ENCODE measurements at regions not wholly inside any gene's neighbourhood (a gene's known extent, or its start where the extent isn't known, plus 50 kb on each side); places are given as distances from the start of the nearest gene placed in this dataset.
A peak's percentile ranks its signal among the peaks of the same experiment; 100 is the strongest.
"Not testable (repeated sequence)": the region's sequence is repeated elsewhere in the genome, so short reads cannot be mapped to it uniquely, and the experiment has no call there.

DNA sequence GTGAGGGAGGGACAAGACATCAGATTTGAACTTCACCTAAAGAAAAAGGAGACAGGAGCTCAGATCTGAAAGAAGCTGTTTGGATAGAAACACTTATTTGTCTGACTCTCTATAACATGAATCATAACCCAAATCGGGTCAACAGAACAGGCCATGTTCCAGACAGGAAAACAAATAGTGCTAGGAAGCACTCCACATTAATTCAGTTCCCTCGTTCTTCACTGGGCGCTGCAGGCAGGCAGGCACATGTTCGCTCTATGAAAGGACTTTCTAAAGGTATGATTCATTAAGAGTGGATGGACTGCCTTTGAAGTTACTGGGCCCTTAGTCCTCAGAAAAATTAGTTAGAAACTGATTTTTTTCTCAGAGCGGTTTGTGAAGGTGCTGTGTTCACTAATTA, 137.5 kb upstream of the TRPC6 start:
- TF ChIP-seq, protein P1, sequence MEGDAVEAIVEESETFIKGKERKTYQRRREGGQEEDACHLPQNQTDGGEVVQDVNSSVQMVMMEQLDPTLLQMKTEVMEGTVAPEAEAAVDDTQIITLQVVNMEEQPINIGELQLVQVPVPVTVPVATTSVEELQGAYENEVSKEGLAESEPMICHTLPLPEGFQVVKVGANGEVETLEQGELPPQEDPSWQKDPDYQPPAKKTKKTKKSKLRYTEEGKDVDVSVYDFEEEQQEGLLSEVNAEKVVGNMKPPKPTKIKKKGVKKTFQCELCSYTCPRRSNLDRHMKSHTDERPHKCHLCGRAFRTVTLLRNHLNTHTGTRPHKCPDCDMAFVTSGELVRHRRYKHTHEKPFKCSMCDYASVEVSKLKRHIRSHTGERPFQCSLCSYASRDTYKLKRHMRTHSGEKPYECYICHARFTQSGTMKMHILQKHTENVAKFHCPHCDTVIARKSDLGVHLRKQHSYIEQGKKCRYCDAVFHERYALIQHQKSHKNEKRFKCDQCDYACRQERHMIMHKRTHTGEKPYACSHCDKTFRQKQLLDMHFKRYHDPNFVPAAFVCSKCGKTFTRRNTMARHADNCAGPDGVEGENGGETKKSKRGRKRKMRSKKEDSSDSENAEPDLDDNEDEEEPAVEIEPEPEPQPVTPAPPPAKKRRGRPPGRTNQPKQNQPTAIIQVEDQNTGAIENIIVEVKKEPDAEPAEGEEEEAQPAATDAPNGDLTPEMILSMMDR (conservative IDR thresholded peaks at IDR 0.05; ENCODE audit: low read depth, low read length) = no peak
- no peak for DNase-seq (ENCODE audit: low read depth)
- no peak overlapping the region for H3K4me3 ChIP-seq (ENCODE audit: low read length)

- H3K4me3 ChIP-seq (ENCODE audit: low read length) = no peak overlapping the region
- DNase-seq (ENCODE audit: low read depth) = no peak
- TF ChIP-seq, protein P1 (conservative IDR thresholded peaks at IDR 0.05; ENCODE audit: low read depth, low read length) = no peak
Observed at GRCh38 chr11:101718402-101718801, 134.6 kb upstream of the TRPC6 start.

DNA sequence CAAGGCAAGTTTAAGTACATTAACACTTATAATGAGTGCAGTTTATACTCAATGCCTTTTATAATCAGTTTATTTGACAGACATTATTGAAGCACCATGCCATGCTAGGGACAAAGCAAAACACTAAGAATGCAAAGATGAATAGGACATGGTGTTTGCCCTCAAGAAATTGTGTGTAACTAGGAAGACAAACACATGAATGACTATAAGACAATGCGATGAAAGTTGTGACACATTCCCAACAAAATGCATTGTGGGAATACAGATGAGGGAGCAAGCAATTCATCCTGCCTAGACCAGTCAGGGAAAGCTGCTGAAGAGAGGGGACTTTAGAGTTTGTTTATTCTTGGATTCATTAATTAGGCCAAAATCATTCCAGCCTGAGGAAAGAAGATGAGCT, 133.8 kb upstream of the TRPC6 start:
- TF ChIP-seq, protein P1 (conservative IDR thresholded peaks at IDR 0.05; ENCODE audit: low read depth, low read length) = no peak
- DNase-seq (ENCODE audit: low read depth) = no peak
- H3K4me3 ChIP-seq (ENCODE audit: low read length) = no peak overlapping the region

- H3K4me3 ChIP-seq (ENCODE audit: low read length) = no peak overlapping the region
- TF ChIP-seq, protein P1 (conservative IDR thresholded peaks at IDR 0.05; ENCODE audit: low read depth, low read length) = no peak
- DNase-seq (ENCODE audit: low read depth) = no peak
Observed at GRCh38 chr11:101715281-101715680, 131.5 kb upstream of the TRPC6 start.

GRCh38 chr11:101707477-101707876, 123.7 kb upstream of the TRPC6 start:
- no peak overlapping the region for H3K4me3 ChIP-seq (ENCODE audit: low read length)
- DNase-seq (ENCODE audit: low read depth) = peak; percentile 51
- TF ChIP-seq, protein P1 (conservative IDR thresholded peaks at IDR 0.05; ENCODE audit: low read depth, low read length) = no peak

DNA sequence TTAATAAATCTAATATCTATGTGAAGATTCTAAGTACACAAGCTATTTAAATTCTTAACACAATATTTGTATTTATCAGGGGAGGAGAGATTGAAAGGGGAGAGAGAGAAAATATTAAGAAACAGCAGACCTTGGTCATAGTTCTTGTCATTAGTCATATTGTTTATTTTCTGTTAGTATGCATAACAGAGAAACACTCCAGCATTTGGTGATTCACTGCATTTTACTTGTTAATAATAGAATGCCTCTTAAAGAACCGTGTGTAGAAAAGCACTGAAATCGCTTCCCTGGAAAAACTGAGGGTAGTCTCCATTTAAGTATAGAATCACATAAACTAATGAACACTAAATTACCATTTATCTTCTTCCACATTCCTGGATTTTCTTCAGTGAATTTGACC, 122.7 kb upstream of the TRPC6 start:
- H3K4me3 ChIP-seq (ENCODE audit: low read length) = no peak overlapping the region
- TF ChIP-seq, protein P1 (conservative IDR thresholded peaks at IDR 0.05; ENCODE audit: low read depth, low read length) = no peak
- DNase-seq (ENCODE audit: low read depth) = no peak

DNA sequence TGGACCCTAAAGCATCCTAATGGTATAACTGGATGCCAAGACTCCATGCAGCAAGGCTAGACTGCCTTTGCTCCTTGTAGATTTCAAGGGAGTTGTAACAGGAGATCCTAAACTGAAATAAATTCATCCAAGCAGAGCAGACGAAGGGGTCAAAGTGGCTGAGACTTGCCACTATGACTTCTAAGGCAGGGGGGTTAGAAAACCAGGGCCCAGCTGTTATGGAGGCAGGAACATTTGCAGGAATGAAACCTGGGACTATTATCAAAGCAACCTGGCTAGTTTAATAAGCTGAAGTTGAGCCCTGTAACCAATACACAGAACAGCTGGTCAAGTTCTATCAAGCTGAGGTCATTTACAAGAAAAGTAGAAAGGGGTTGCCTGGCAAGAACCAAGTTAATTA, 122.2 kb upstream of the TRPC6 start:
- TF ChIP-seq, protein P1 (conservative IDR thresholded peaks at IDR 0.05; ENCODE audit: low read depth, low read length) = no peak
- no peak overlapping the region for H3K4me3 ChIP-seq (ENCODE audit: low read length)
- no peak for DNase-seq (ENCODE audit: low read depth)

DNA sequence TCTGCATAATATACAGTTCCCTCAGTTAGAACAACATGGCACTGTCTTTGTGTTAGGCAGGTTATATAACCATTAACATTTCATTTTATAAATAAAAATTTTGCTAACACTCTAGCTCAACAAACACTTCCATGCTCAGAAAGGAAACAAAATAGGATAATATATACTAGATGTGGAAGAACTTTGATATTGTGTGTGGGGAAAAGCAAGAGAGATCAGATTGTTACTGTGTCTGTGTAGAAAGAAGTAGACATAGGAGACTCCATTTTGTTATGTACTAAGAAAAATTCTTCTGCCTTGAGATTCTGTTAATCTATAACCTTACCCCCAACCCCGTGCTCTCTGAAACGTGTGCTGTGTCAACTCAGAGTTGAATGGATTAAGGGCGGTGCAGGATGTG, 111.1 kb upstream of the TRPC6 start:
- not testable (repeated sequence) for DNase-seq (ENCODE audit: low read depth); H3K4me3 ChIP-seq (ENCODE audit: low read length)

Measured in retinal pigment epithelial cell (primary cell).